Smooth muscle cell (in vitro differentiated cells): ENCODE measurements at regions not wholly inside any gene's neighbourhood (a gene's known extent, or its start where the extent isn't known, plus 50 kb on each side); places are given as distances from the start of the nearest gene placed in this dataset.

Experiments used
- DNase-seq: peaks from one replicate; lab custom pipeline; 2025; ENCODE audit not compliant: unreplicated experiment; lab: John Stamatoyannopoulos, UW
- H2AFZ ChIP-seq: fragments of 200-600 bp; sonication (generic); 2 replicates; pipeline ENCODE4 v1.6.0; 2016; ENCODE audit warnings: antibody characterized with exemption, low read depth, mild to moderate bottlenecking
- H3F3A ChIP-seq: fragments of 200-600 bp; sonication (generic); 2 replicates; pipeline ENCODE4 v1.6.0; 2017; ENCODE audit warnings: antibody characterized with exemption, low read depth
- H3K27ac ChIP-seq: fragments of 200-600 bp; sonication (generic); 2 replicates; pipeline ENCODE4 v1.5.1; 2016; ENCODE audit warnings: low read depth, mild to moderate bottlenecking
- H3K27me3 ChIP-seq: fragments of 200-600 bp; sonication (generic); 2 replicates; pipeline ENCODE4 v1.6.1; 2016; ENCODE audit warnings: low read depth, mild to moderate bottlenecking
- H3K36me3 ChIP-seq: fragments of 200-600 bp; sonication (generic); 2 replicates; pipeline ENCODE4 v1.5.1; 2016; ENCODE audit warnings: low read depth
- H3K4me1 ChIP-seq: fragments of 200-600 bp; sonication (generic); 2 replicates; pipeline ENCODE4 v1.5.1; 2016; ENCODE audit warnings: low read depth
- H3K4me2 ChIP-seq: fragments of 200-600 bp; sonication (generic); 2 replicates; pipeline ENCODE4 v1.6.0; 2016; ENCODE audit warnings: mild to moderate bottlenecking
- H3K4me3 ChIP-seq: fragments of 200-600 bp; sonication (generic); 2 replicates; pipeline ENCODE4 v1.5.1; 2016; ENCODE audit warnings: mild to moderate bottlenecking
- H3K79me2 ChIP-seq: fragments of 200-600 bp; sonication (generic); 2 replicates; pipeline ENCODE4 v1.6.0; 2016; ENCODE audit warnings: low read depth, mild to moderate bottlenecking
- H3K9ac ChIP-seq: fragments of 200-600 bp; sonication (generic); 2 replicates; pipeline ENCODE4 v1.6.0; 2016; ENCODE audit warnings: low read depth
- H3K9me3 ChIP-seq: fragments of 200-600 bp; sonication (generic); replicated peaks from 2 replicates; pipeline ENCODE4 v1.5.1; 2016; ENCODE audit warnings: low read depth
- H4K20me1 ChIP-seq: fragments of 200-600 bp; sonication (generic); 2 replicates; pipeline ENCODE4 v1.6.0; 2016; ENCODE audit warnings: low read depth
- CTCF ChIP-seq: fragments of 200-600 bp; sonication (generic); IDR thresholded peaks from 2 replicates; pipeline ENCODE4 v1.5.1; 2017; ENCODE audit warnings: borderline replicate concordance, mild to moderate bottlenecking, antibody characterized with exemption; ENCODE audit not compliant: insufficient read depth, poor library complexity, severe bottlenecking
- WGBS: methylation state at CpG from one replicate; pipeline ENCODE4 v1.1.7; 2016; ENCODE audit warnings: low lambda C conversion rate; 5-methylcytosine and 5-hydroxymethylcytosine counted together

GRCh38 chr3:78268716-78269668, 1229.1 kb downstream of the ROBO2 start:
- no peaks in the 10 kb centered on the region for H4K20me1 ChIP-seq
- H3K27ac ChIP-seq, result no peak overlapping the region
- H3K27me3 ChIP-seq, result no peaks in the 10 kb centered on the region
- no peak for TF ChIP-seq CTCF
- no peak for DNase-seq
- no peaks in the 10 kb centered on the region for H3K36me3 ChIP-seq
- no peak overlapping the region for H2AFZ ChIP-seq
- WGBS, result 76% methylated on average over 5 of the region's 5 CpGs
- no peaks in the 10 kb centered on the region for H3F3A ChIP-seq
- no peaks in the 10 kb centered on the region for H3K79me2 ChIP-seq
- H3K9ac ChIP-seq, result no peak overlapping the region
- peaks cover 21% of the 10 kb centered on the region for H3K9me3 ChIP-seq
- no peak overlapping the region for H3K4me3 ChIP-seq
- H3K4me1 ChIP-seq, result no peaks in the 10 kb centered on the region
- H3K4me2 ChIP-seq, result no peak overlapping the region

DNA sequence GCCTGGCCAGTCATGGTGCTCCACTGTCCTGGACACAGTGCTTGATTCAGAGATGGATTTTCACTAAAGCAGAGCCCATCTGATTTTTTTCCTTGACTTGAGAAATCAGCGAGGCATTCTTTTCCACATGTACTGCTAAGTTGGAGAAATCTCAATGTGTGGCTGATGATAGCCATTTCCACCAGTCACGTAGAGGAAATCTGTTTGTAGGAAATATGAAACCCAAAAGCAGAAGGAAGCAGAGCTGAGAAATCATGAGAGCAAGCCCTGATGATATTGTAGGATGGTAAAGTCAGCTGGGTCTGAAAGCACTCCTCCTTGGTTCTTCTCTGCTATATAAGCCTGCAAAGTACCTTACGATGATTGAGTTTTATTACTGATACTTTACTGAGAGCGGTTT, 1233.4 kb downstream of the ROBO2 start:
- Histone ChIP-seq H3K4me2 (no peak overlapping the region), H4K20me1 (no peaks in the 10 kb centered on the region), H3K9me3 (no peaks in the 10 kb centered on the region), H3K4me1 (no peaks in the 10 kb centered on the region), H3K27ac (no peak overlapping the region), H3K9ac (no peak overlapping the region), H2AFZ (no peak overlapping the region), H3F3A (no peaks in the 10 kb centered on the region), H3K4me3 (no peak overlapping the region), H3K36me3 (no peaks in the 10 kb centered on the region), H3K79me2 (no peaks in the 10 kb centered on the region), H3K27me3 (no peaks in the 10 kb centered on the region)
- WGBS, result 71% methylated on average over 4 of the region's 4 CpGs
- TF ChIP-seq CTCF, result no peak
- no peak for DNase-seq

DNA sequence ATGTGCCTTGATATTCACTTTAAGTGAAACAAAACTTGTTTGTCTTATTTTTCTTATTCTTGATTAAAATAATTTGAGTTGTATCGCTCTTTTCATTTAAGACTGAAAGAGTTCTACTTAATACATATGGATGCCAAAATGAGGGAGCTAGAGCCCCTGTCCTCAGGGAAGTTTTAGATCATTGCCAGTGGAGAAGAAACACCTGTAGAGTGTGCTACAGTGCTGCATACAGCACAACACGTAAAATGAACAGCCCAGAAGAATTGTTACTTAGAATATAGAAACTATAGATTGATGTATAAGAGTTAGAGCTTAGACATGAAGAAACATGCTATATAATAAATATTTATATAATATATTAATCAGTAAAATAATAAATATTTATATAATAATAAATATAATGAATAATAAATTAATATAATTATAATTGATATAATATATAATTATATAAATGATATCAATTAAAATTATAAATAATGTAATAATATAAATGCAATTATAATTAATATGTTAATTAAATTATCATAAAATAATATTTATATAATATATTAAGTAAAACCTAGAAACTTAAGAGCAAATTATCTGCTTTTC, 1234.7 kb downstream of the ROBO2 start:
- Histone ChIP-seq H3K9me3 (no peaks in the 10 kb centered on the region), H3K4me3 (no peak overlapping the region), H3K27ac (no peak overlapping the region), H3K36me3 (no peaks in the 10 kb centered on the region), H4K20me1 (no peaks in the 10 kb centered on the region), H3K27me3 (no peaks in the 10 kb centered on the region), H3K4me2 (no peak overlapping the region), H3F3A (no peaks in the 10 kb centered on the region), H2AFZ (no peak overlapping the region), H3K79me2 (no peaks in the 10 kb centered on the region), H3K4me1 (no peaks in the 10 kb centered on the region), H3K9ac (no peak overlapping the region)
- no peak for DNase-seq
- WGBS, result 95% methylated on average over 2 of the region's 2 CpGs
- TF ChIP-seq CTCF, result no peak
